H9 (cell line): ENCODE measurements at regions not wholly inside any gene's neighbourhood (a gene's known extent, or its start where the extent isn't known, plus 50 kb on each side); places are given as distances from the start of the nearest gene placed in this dataset.

Experiments used
- DNase-seq: peaks from one replicate; pipeline ENCODE4 v3.0.0-alpha.2; 2017
- H2AFZ ChIP-seq: one replicate; pipeline ENCODE4 v1.6.1; 2013; ENCODE audit warnings: mild to moderate bottlenecking, low read length, control low read depth, moderate library complexity
- H2AK5ac ChIP-seq: 2 replicates; pipeline ENCODE4 v1.6.1; 2013; ENCODE audit warnings: low read length, control low read depth, mixed read lengths; ENCODE audit not compliant: insufficient read length
- H2BK120ac ChIP-seq: one replicate; pipeline ENCODE4 v1.6.1; 2013; ENCODE audit warnings: low read depth, mild to moderate bottlenecking, low read length, control low read depth, inconsistent platforms; ENCODE audit not compliant: poor library complexity, severe bottlenecking
- H2BK12ac ChIP-seq: 2 replicates; pipeline ENCODE4 v1.6.1; 2013; ENCODE audit warnings: low read length, control low read depth, mixed read lengths, low read depth; ENCODE audit not compliant: insufficient read length
- H2BK15ac ChIP-seq: 2 replicates; pipeline ENCODE4 v1.6.1; 2013; ENCODE audit warnings: low read depth, low read length, control low read depth
- H2BK20ac ChIP-seq: one replicate; pipeline ENCODE4 v1.6.1; 2013; ENCODE audit warnings: low read depth, mild to moderate bottlenecking, low read length, control low read depth, inconsistent platforms; ENCODE audit not compliant: poor library complexity, severe bottlenecking
- H2BK5ac ChIP-seq: 2 replicates; pipeline ENCODE4 v1.6.1; 2013; ENCODE audit warnings: low read length, control low read depth, mixed read lengths; ENCODE audit not compliant: insufficient read length
- H3K14ac ChIP-seq: 2 replicates; pipeline ENCODE4 v1.6.1; 2013; ENCODE audit warnings: low read length, control low read depth; ENCODE audit not compliant: insufficient read depth
- H3K18ac ChIP-seq: 2 replicates; pipeline ENCODE4 v1.6.1; 2013; ENCODE audit warnings: low read depth, mild to moderate bottlenecking, mixed read lengths, low read length, control low read depth; ENCODE audit not compliant: insufficient read length
- H3K23ac ChIP-seq: 2 replicates; pipeline ENCODE4 v1.6.1; 2013; ENCODE audit warnings: low read length, control low read depth, mixed read lengths, low read depth; ENCODE audit not compliant: insufficient read length
- H3K23me2 ChIP-seq: 2 replicates; pipeline ENCODE4 v1.6.1; 2013; ENCODE audit warnings: low read depth, mild to moderate bottlenecking, mixed read lengths, low read length, control low read depth; ENCODE audit not compliant: insufficient read length, poor library complexity, severe bottlenecking
- H3K27ac ChIP-seq: 2 replicates; pipeline ENCODE4 v1.5.1; 2013; ENCODE audit warnings: low read length, control low read depth, mixed read lengths, low read depth; ENCODE audit not compliant: insufficient read length
- H3K27me3 ChIP-seq: 2 replicates; pipeline ENCODE4 v1.6.1; 2013; ENCODE audit warnings: low read length, control low read depth, inconsistent platforms; ENCODE audit not compliant: insufficient read depth
- H3K4ac ChIP-seq: 2 replicates; pipeline ENCODE4 v1.6.1; 2013; ENCODE audit warnings: low read depth, mild to moderate bottlenecking, control low read depth, inconsistent platforms, low read length, moderate library complexity
- H3K4me1 ChIP-seq: 2 replicates; pipeline ENCODE4 v1.6.1; 2013; ENCODE audit warnings: low read length, control low read depth, inconsistent platforms; ENCODE audit not compliant: insufficient read depth
- H3K4me2 ChIP-seq: 2 replicates; pipeline ENCODE4 v1.6.1; 2013; ENCODE audit warnings: low read length, control low read depth, mixed read lengths; ENCODE audit not compliant: insufficient read length, insufficient read depth
- H3K56ac ChIP-seq: 2 replicates; pipeline ENCODE4 v1.6.1; 2013; ENCODE audit warnings: low read depth, mild to moderate bottlenecking, mixed read lengths, low read length, control low read depth; ENCODE audit not compliant: insufficient read length
- H3K79me1 ChIP-seq: 2 replicates; pipeline ENCODE4 v1.6.1; 2013; ENCODE audit warnings: low read depth, mild to moderate bottlenecking, moderate library complexity, low read length, control low read depth, inconsistent platforms; ENCODE audit not compliant: insufficient read depth, poor library complexity, severe bottlenecking
- H3K79me2 ChIP-seq: 2 replicates; pipeline ENCODE4 v1.6.1; 2013; ENCODE audit warnings: low read length, control low read depth, inconsistent platforms; ENCODE audit not compliant: insufficient read depth
- H3K9ac ChIP-seq: 2 replicates; pipeline ENCODE4 v1.6.1; 2013; ENCODE audit warnings: low read length, control low read depth, mixed read lengths; ENCODE audit not compliant: insufficient read length; ENCODE audit errors: extremely low read depth
- H3K9me3 ChIP-seq: one replicate; pipeline ENCODE4 v1.6.1; 2013; ENCODE audit warnings: low read depth, low read length, inconsistent platforms; ENCODE audit not compliant: control insufficient read depth
- H3T11ph ChIP-seq: one replicate; pipeline ENCODE4 v1.6.1; 2013; ENCODE audit warnings: mild to moderate bottlenecking, low read length, control low read depth, inconsistent platforms
- H4K20me1 ChIP-seq: one replicate; pipeline ENCODE4 v1.6.1; 2013; ENCODE audit not compliant: control insufficient read depth, insufficient read length, insufficient read depth
- H4K5ac ChIP-seq: 2 replicates; pipeline ENCODE4 v1.6.1; 2013; ENCODE audit warnings: low read depth, mild to moderate bottlenecking, mixed read lengths, low read length, control low read depth; ENCODE audit not compliant: insufficient read length
- H4K8ac ChIP-seq: replicated peaks from 2 replicates; pipeline ENCODE4 v1.6.1; 2013; ENCODE audit warnings: low read length, control low read depth, mixed read lengths, low read depth; ENCODE audit not compliant: insufficient read length
- H4K91ac ChIP-seq: 2 replicates; pipeline ENCODE4 v1.6.1; 2013; ENCODE audit warnings: low read depth, mild to moderate bottlenecking, moderate library complexity, mixed read lengths, low read length, control low read depth; ENCODE audit not compliant: insufficient read length
- H3K27ac Mint-ChIP-seq, 3 experiments: 2 replicates in 2 of 3; 3 replicates in 1 of 3; pipeline ENCODE4 v1.8.0; 2020 to 2021; ENCODE audit warnings: mixed read lengths in 3 of 3, mild to moderate bottlenecking in 1 of 3, moderate library complexity in 1 of 3
- H3K27me3 Mint-ChIP-seq: 2 replicates; pipeline ENCODE4 v1.8.0; 2021; ENCODE audit warnings: low read depth, mild to moderate bottlenecking, moderate library complexity, mixed read lengths
- H3K36me3 Mint-ChIP-seq, 3 experiments: 2 replicates in 2 of 3; 3 replicates in 1 of 3; pipeline ENCODE4 v1.8.0; 2020 to 2021; ENCODE audit warnings: low read depth in 3 of 3, mixed read lengths in 3 of 3; ENCODE audit not compliant: insufficient read depth in 1 of 3
- H3K4me1 Mint-ChIP-seq, 2 experiments: 2 replicates each; pipeline ENCODE4 v1.8.0; 2020; ENCODE audit warnings: mixed read lengths in 2 of 2
- H3K4me3 Mint-ChIP-seq, 2 experiments: 2 replicates in 1 of 2; 3 replicates in 1 of 2; pipeline ENCODE4 v1.8.0; 2020 to 2021; ENCODE audit warnings: mild to moderate bottlenecking in 2 of 2, mixed read lengths in 2 of 2, moderate library complexity in 1 of 2
- H3K9me3 Mint-ChIP-seq, 2 experiments: 2 replicates in 1 of 2; 3 replicates in 1 of 2; pipeline ENCODE4 v1.8.0; 2020; ENCODE audit warnings: mild to moderate bottlenecking in 2 of 2, mixed read lengths in 2 of 2, moderate library complexity in 1 of 2
- WGBS: extraction: QIAGEN DNeasy Blood & Tissue Kit; methylation state at CpG from one replicate; pipeline ENCODE4 v1.1.7; 2013; ENCODE audit warnings: missing lambda C conversion rate, low lambda C conversion rate, mixed read lengths; ENCODE audit not compliant: insufficient read length; ENCODE audit errors: extremely low coverage; 5-methylcytosine and 5-hydroxymethylcytosine counted together
- TF ChIP-seq, protein P1 (sequence below): fragments of 200-600 bp; sonication (generic); conservative IDR thresholded peaks from 3 replicates; pipeline ENCODE4 v1.8.0; 2021; ENCODE audit warnings: antibody characterized with exemption, mild to moderate bottlenecking

DNA sequence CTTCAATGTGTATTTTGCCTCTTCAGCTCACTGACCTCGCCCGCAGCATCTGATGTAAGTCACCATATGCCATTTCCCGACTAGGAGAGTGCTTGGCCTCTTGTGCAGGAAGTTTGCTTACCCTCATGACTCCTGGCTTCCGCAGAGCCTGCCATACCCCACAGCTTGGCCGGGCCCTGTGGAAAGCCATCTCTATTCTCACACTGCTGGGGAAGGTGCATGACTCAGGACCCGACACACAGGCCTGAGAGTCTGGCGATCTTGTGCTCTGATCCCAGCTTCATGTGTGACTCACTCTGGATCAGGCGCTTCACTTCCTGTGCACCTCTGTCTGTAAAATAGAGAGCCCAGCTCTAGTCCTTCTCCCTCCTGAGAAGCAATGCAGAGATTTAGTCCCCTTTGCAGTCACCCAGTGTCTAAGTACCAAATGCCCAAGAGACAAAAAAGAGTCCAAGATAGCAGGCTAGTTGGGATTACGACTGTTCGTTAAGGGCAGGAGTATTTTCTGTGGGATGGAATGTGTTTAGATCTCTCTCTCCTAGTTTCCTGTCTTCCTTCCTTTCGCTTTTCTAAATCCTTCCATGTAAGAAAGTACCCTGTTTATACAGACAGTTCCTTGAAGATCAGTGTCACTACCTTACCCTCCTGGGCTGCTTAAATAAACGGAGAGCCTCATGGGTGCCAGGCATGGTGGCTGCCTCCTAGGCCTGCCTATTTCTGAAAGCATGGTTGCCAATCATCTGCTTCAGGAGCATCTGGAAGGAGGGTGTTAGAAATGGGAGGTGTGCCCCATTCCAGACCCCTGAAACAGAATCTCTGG lies 62.8 kb upstream of the KIF26B start:
- no CpG with 5 or more reads among the region's 12 CpGs for WGBS
- TF ChIP-seq, protein P1, sequence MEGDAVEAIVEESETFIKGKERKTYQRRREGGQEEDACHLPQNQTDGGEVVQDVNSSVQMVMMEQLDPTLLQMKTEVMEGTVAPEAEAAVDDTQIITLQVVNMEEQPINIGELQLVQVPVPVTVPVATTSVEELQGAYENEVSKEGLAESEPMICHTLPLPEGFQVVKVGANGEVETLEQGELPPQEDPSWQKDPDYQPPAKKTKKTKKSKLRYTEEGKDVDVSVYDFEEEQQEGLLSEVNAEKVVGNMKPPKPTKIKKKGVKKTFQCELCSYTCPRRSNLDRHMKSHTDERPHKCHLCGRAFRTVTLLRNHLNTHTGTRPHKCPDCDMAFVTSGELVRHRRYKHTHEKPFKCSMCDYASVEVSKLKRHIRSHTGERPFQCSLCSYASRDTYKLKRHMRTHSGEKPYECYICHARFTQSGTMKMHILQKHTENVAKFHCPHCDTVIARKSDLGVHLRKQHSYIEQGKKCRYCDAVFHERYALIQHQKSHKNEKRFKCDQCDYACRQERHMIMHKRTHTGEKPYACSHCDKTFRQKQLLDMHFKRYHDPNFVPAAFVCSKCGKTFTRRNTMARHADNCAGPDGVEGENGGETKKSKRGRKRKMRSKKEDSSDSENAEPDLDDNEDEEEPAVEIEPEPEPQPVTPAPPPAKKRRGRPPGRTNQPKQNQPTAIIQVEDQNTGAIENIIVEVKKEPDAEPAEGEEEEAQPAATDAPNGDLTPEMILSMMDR: no peak
- H3K4me2 ChIP-seq: no peak overlapping the region

More for the DNA sequence above, 62.8 kb upstream of the KIF26B start:
- no peaks in the 10 kb centered on the region for H3K79me2 ChIP-seq
- no peak overlapping the region for H2AFZ ChIP-seq
- H2AK5ac ChIP-seq: no peak overlapping the region
- H3T11ph ChIP-seq: no peak overlapping the region
- no peaks in the 10 kb centered on the region for H3K9me3 ChIP-seq
- H3K14ac ChIP-seq: no peak overlapping the region
- H4K91ac ChIP-seq: no peak overlapping the region
- no peaks in the 10 kb centered on the region for H3K23me2 ChIP-seq
- H2BK20ac ChIP-seq: no peak overlapping the region
- Mint-ChIP-seq H3K27ac (no peak overlapping the region; a peak in 1 of 7 replicates), H3K4me1 (no peaks in the 10 kb centered on the region), H3K27me3 (no peaks in the 10 kb centered on the region), H3K4me3 (no peak overlapping the region), H3K9me3 (no peaks in the 10 kb centered on the region), H3K36me3 (no peaks in the 10 kb centered on the region)
- no peak overlapping the region for H4K5ac ChIP-seq
- no peak for DNase-seq
- no peaks in the 10 kb centered on the region for H3K27me3 ChIP-seq
- H2BK15ac ChIP-seq: no peak overlapping the region
- no peak overlapping the region for H4K8ac ChIP-seq
- no peak overlapping the region for H3K56ac ChIP-seq
- H2BK12ac ChIP-seq: no peak overlapping the region
- H3K27ac ChIP-seq: no peak overlapping the region
- H3K9ac ChIP-seq: no peak overlapping the region
- H3K18ac ChIP-seq: no peak overlapping the region
- H3K79me1 ChIP-seq: no peaks in the 10 kb centered on the region
- no peak overlapping the region for H3K4ac ChIP-seq
- no peaks in the 10 kb centered on the region for H4K20me1 ChIP-seq
- no peak overlapping the region for H2BK5ac ChIP-seq
- no peak overlapping the region for H2BK120ac ChIP-seq
- H3K23ac ChIP-seq: no peak overlapping the region
- H3K4me1 ChIP-seq: no peaks in the 10 kb centered on the region; the same call in none of the 2 replicates
